ENCODE measurements at regions not wholly inside any gene's neighbourhood (a gene's known extent, or its start where the extent isn't known, plus 50 kb on each side); places are given as distances from the start of the nearest gene placed in this dataset.
"Not testable (repeated sequence)": the region's sequence is repeated elsewhere in the genome, so short reads cannot be mapped to it uniquely, and the experiment has no call there.

DNA sequence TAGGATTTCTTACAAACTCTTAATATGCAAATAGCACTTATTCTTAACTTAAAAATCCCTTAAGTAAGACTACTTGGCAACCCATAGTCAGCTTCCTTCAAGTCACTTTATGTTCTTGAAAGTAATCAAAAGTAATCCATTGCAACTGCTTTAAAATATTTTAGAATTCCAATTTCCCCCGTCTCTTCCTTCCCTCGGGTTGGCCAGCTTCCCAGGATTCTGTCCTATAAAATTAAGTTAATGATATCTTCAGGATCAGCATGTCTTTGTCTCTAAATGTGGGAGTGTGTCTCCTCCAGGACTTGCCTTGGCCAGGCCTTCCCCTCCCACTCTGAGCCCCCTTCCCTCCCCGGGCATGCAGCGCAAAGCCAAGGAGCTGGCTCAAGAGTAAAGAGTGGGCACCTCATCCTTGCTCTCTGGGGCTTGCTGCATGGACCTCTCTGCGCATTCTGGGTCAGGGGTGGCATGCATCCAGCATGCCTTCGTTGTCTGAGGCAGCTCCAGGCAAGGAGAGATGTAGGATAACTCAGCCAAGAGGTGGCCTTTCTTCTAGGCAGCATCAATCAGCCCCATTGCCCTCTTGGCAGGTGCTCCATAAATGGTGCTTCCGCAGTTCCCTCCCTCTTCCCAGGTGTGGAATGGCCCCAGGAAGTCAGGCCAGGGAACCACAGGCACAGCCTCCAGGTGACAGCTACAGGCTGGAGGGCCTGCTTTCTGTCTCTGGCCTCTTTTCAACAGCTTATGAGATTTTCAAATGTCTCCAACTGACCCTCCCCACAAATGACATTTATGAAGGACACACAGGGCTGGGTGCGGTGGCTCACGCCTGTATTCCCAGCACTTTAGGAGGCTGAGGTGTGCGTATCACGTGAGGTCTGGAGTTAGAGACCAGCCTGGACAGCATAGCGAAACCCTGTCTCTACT is 108.7 kb upstream of the ALDH1A3 start:
- DNase-seq (ENCODE audit: low read depth): no peak
- no peak overlapping the region for H3K4me3 ChIP-seq (ENCODE audit: low read length)
- TF ChIP-seq, protein P1, sequence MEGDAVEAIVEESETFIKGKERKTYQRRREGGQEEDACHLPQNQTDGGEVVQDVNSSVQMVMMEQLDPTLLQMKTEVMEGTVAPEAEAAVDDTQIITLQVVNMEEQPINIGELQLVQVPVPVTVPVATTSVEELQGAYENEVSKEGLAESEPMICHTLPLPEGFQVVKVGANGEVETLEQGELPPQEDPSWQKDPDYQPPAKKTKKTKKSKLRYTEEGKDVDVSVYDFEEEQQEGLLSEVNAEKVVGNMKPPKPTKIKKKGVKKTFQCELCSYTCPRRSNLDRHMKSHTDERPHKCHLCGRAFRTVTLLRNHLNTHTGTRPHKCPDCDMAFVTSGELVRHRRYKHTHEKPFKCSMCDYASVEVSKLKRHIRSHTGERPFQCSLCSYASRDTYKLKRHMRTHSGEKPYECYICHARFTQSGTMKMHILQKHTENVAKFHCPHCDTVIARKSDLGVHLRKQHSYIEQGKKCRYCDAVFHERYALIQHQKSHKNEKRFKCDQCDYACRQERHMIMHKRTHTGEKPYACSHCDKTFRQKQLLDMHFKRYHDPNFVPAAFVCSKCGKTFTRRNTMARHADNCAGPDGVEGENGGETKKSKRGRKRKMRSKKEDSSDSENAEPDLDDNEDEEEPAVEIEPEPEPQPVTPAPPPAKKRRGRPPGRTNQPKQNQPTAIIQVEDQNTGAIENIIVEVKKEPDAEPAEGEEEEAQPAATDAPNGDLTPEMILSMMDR (conservative IDR thresholded peaks at IDR 0.05; ENCODE audit: low read length): no peak

DNA sequence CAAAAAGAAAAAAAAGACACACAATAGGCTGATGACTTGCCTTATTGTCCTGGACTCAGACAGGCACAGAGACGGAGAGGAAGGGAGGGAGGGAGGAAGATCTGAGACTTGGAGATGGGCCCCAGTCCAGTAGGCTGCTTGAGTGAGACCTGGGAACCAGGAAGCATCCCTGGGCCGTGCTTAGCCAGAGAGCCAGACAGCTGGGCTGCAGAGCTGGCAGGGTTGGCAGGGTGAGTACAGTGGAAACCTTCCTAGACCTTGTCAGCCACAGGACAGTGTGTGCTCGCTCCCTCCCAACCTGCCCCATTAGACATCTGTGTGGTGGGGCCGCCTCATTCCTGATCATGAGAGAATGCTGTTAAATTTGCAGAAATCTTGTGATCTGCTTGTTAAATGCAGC is 107.9 kb upstream of the ALDH1A3 start:
- no peak overlapping the region for H3K4me3 ChIP-seq (ENCODE audit: low read length)
- peak; percentile 43 for DNase-seq (ENCODE audit: low read depth)
- TF ChIP-seq, protein P1 (conservative IDR thresholded peaks at IDR 0.05; ENCODE audit: low read length): no peak

DNA sequence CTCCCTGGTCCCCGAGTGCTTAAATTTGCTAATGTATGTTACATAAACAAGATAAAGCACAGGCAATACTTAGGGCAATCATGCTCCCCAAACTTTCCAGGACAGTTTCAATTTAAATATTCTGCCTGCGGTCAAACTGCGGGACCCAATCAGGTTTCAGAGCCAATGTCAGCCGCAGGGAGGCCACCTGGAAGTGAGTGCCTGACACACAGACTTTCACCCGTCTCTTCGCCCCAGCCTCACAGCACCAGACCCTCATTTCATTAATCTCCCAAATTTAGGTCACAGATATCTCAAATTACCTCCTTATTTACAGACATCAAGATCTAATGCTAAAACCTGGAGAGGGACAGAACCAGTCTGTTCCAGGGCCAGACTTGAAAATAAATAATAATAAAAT is 107.2 kb upstream of the ALDH1A3 start:
- TF ChIP-seq, protein P1 (conservative IDR thresholded peaks at IDR 0.05; ENCODE audit: low read length): no peak
- DNase-seq (ENCODE audit: low read depth): no peak

DNA sequence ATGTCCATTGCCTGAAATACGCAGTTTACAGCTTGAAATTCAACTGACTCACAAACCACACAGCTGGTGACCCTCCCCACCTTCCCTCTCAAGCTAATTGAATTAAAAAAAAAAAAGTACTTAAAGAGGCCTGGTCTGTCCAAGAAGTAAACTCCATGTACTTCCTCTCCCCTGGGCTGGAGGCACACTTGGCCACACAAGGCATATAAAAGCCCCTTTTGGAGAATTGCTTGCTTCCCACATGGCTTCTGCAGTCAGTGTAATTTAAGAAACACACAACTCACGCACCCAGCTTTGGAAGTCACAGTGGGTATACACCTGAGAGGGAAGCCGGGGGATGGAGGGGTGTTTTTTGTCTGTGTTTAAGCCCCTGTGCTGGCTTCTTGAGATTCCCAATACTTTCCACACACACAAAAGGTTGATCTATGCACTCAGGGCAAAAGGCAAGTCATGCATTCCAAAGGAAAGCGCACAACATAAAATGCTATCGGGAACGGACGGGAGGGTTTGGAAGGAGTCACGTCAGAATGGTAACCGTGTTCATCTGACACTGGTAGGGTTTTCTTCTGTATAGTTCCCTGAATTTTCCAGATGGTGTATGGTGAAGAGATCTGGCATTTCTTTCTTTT is 106.6 kb upstream of the ALDH1A3 start:
- H3K4me3 ChIP-seq (ENCODE audit: low read length): no peak overlapping the region
- DNase-seq (ENCODE audit: low read depth): no peak
- TF ChIP-seq, protein P1 (conservative IDR thresholded peaks at IDR 0.05; ENCODE audit: low read length): no peak

More for the DNA sequence above, 107.2 kb upstream of the ALDH1A3 start:
- H3K4me3 ChIP-seq (ENCODE audit: low read length): no peak overlapping the region

- not testable (repeated sequence) for DNase-seq (ENCODE audit: low read depth); H3K4me3 ChIP-seq (ENCODE audit: low read length)
These were observed 105.6 kb upstream of the ALDH1A3 start for GRCh38 chr15:100774044-100774443.

DNA sequence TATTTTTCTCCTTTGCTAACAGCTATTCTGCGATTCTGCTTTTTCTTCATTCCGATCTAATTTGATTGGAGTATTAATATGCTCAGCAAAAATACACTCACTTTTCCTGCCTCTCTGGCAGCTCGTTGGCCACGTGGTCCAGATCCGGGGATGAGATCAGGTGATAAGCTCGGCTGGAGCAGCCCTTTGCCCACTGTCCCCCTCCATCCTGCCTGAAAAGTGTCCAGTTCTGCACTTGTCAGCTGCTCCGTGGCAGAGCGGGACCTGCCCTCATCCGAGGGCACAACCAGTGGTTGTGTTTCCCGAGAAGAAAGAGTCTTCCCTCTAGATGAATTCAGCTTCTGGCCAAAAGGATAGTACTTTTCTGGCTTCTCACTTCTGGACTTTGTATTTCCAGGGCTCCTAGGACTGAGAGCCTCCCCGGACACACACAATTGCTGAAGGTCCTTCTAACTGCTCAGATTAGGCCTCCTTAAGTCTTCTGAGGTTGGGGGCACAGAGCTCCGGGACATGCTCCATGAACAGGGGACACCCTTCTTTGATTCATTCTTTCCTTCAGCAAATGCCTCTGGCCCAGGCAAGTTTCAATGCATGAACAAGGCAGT is 103.9 kb upstream of the ALDH1A3 start:
- TF ChIP-seq, protein P1 (conservative IDR thresholded peaks at IDR 0.05; ENCODE audit: low read length): no peak
- H3K4me3 ChIP-seq (ENCODE audit: low read length): no peak overlapping the region
- DNase-seq (ENCODE audit: low read depth): no peak

GRCh38 chr15:100777821-100778220 is 101.8 kb upstream of the ALDH1A3 start:
- no peak overlapping the region for H3K4me3 ChIP-seq (ENCODE audit: low read length)
- DNase-seq (ENCODE audit: low read depth): peak; percentile 53
- TF ChIP-seq, protein P1 (conservative IDR thresholded peaks at IDR 0.05; ENCODE audit: low read length): no peak
